Thymus (tissue), 11 donors: ENCODE measurements at regions not wholly inside any gene's neighbourhood (a gene's known extent, or its start where the extent isn't known, plus 50 kb on each side); places are given as distances from the start of the nearest gene placed in this dataset.

Experiments
- DNase-seq, 9 donors: peaks; one replicate each; pipeline ENCODE4 v3.0.0-alpha.2; 2013; ENCODE audit warnings: low spot score in 9 of 9, low read depth in 6 of 9, missing footprints in 1 of 9
- H3K27ac ChIP-seq, 2 donors: one replicate each; pipeline ENCODE4 v1.5.1; 2013; ENCODE audit warnings: control low read depth in 1 of 2, low read depth in 1 of 2, low read length in 1 of 2, mild to moderate bottlenecking in 1 of 2, moderate library complexity in 1 of 2
- H3K27me3 ChIP-seq, 2 donors: one replicate each; pipeline ENCODE4 v1.5.1; 2013; ENCODE audit warnings: low read length in 1 of 2; ENCODE audit not compliant: control insufficient read depth in 2 of 2, insufficient read depth in 1 of 2
- H3K36me3 ChIP-seq, 2 donors: one replicate each; pipeline ENCODE4 v1.5.1; 2013; ENCODE audit warnings: low read length in 1 of 2, mild to moderate bottlenecking in 1 of 2, moderate library complexity in 1 of 2; ENCODE audit not compliant: control insufficient read depth in 2 of 2, insufficient read depth in 2 of 2
- H3K4me1 ChIP-seq, 2 donors: one replicate each; pipeline ENCODE4 v1.5.1; 2013; ENCODE audit warnings: low read length in 2 of 2; ENCODE audit not compliant: control insufficient read depth in 2 of 2, insufficient read depth in 2 of 2
- H3K4me3 ChIP-seq, 2 donors: one replicate each; pipeline ENCODE4 v1.5.1; 2013; ENCODE audit warnings: low read length in 2 of 2, control low read depth in 1 of 2, mild to moderate bottlenecking in 1 of 2
- H3K9me3 ChIP-seq, 2 donors: one replicate each; pipeline ENCODE4 v1.5.1; 2013; ENCODE audit warnings: low read length in 1 of 2, mild to moderate bottlenecking in 1 of 2; ENCODE audit not compliant: control insufficient read depth in 2 of 2, insufficient read depth in 1 of 2
- WGBS: extraction: QIAGEN DNeasy Blood & Tissue Kit; methylation state at CpG from one replicate; pipeline ENCODE4 v1.1.7; 2013; 5-methylcytosine and 5-hydroxymethylcytosine counted together
- donor health status: healthy.

- no peak overlapping the region for H3K4me3 ChIP-seq
- H3K27me3 ChIP-seq, result no peaks in the 10 kb centered on the region
- H3K9me3 ChIP-seq, result no peaks in the 10 kb centered on the region
- WGBS, result 95% methylated on average over 1 of the region's 1 CpG
- no peaks in the 10 kb centered on the region for H3K36me3 ChIP-seq
- peaks cover 0 to 8% of the 10 kb centered on the region in 2 donors for H3K4me1 ChIP-seq
- no peak overlapping the region for H3K27ac ChIP-seq
- DNase-seq, result no peak
These were observed 234.3 kb upstream of the MBL2 start for GRCh38 chr10:53006663-53007526.

DNA sequence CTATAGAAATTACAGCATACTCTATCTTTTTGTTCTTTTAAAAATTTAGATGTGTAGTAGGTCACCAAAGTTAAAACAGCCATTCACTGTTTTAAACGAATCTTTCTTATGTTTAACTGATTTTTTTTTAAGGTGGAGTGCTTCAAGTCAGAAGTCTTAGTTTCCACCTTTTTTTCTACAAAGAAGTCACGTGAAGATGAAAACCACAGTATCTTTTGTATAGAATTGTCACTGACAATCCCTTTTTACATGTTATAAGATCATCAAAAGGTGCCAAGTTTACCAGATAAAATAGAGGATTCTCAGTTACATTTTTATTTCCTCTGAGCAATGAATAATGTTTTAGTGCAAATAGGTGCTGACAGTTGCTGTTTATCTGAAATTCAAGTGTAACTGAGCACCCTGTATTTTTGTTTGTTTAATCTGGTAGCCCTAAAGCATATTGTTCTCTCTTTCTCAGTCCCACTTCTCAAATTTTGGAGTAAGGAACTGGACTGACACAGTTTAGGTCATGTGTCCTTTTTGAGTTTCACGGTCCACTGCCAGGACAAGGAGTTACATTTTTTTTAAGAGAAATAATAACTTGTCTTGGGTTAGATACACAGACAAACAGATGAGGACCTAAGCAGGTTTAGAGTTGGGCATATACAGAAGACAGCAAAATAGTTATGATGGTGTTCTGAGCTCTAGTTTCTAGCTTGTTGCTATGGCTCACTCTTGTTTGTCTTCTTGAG is 233.2 kb upstream of the MBL2 start:
- 35% methylated on average over 3 of the region's 3 CpGs for WGBS
- H3K4me1 ChIP-seq, result peaks cover 0 to 8% of the 10 kb centered on the region in 2 donors
- H3K27me3 ChIP-seq, result no peaks in the 10 kb centered on the region
- H3K4me3 ChIP-seq, result no peak overlapping the region
- H3K9me3 ChIP-seq, result no peaks in the 10 kb centered on the region
- H3K27ac ChIP-seq, result peak overlapping the region in 1 of 2 donors; percentile 69
- no peaks in the 10 kb centered on the region for H3K36me3 ChIP-seq
- peak in 5 of 9 donors; percentile 26 to 48 (median 32) for DNase-seq

DNA sequence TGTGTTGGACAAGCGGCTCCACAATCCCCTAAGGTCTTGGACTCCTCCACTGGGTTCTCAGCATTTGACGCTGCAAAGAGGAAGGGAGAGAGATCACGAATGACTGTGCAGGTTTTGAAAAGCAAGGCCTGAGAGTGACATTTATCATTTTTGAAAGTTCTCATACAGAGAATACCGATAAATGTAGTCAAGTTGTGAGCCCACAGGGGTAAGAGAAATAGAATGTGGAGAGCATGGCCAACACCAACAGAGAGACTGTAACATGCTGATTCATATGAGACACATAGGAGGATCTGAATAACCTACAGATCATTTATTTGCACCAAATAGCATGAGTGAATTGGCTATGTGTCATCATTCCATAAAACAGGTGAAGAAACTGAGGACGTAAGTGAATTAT is 230.5 kb upstream of the MBL2 start:
- Histone ChIP-seq H3K27ac (no peak overlapping the region), H3K9me3 (no peaks in the 10 kb centered on the region), H3K4me1 (peaks cover 0 to 8% of the 10 kb centered on the region in 2 donors), H3K36me3 (no peaks in the 10 kb centered on the region), H3K27me3 (no peaks in the 10 kb centered on the region), H3K4me3 (no peak overlapping the region)
- WGBS, result 57% methylated on average over 5 of the region's 5 CpGs
- DNase-seq, result no peak

GRCh38 chr10:52999681-53000080 is 227.1 kb upstream of the MBL2 start:
- no peak for DNase-seq
- Histone ChIP-seq H3K27me3 (no peaks in the 10 kb centered on the region), H3K27ac (no peak overlapping the region), H3K4me1 (peaks cover 0 to under 1% of the 10 kb centered on the region in 2 donors), H3K9me3 (no peaks in the 10 kb centered on the region), H3K4me3 (no peak overlapping the region), H3K36me3 (no peaks in the 10 kb centered on the region)
- 71% methylated on average over 2 of the region's 2 CpGs for WGBS

- Histone ChIP-seq H3K27ac (no peak overlapping the region), H3K9me3 (no peaks in the 10 kb centered on the region), H3K4me1 (no peaks in the 10 kb centered on the region), H3K27me3 (no peaks in the 10 kb centered on the region), H3K36me3 (no peaks in the 10 kb centered on the region), H3K4me3 (no peak overlapping the region)
- DNase-seq, result no peak
- 98% methylated on average over 2 of the region's 2 CpGs for WGBS
These were observed 226.7 kb upstream of the MBL2 start for GRCh38 chr10:52999258-52999657.

DNA sequence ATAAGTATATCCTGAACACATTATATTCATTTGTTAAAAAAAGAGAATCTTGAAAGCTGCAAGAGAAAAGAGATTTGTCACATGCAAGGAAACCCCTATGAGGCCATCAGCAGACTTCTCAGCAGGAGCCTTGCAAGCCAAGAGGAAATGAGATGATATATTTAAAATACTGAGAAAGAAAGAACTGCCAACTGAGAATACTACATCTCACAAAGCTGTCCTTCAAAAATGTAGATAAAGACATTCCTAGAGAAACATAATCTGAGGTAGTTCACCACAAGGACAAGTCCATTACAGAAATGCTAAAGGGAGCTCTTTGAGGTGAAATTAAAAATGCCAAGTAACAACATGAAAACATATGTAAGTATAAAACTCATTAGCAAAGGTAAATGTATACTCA is 224.4 kb upstream of the MBL2 start:
- H3K27me3 ChIP-seq, result no peaks in the 10 kb centered on the region
- no peak for DNase-seq
- H3K36me3 ChIP-seq, result no peaks in the 10 kb centered on the region
- no peaks in the 10 kb centered on the region for H3K4me1 ChIP-seq
- no peaks in the 10 kb centered on the region for H3K9me3 ChIP-seq
- H3K27ac ChIP-seq, result no peak overlapping the region
- H3K4me3 ChIP-seq, result no peak overlapping the region

DNA sequence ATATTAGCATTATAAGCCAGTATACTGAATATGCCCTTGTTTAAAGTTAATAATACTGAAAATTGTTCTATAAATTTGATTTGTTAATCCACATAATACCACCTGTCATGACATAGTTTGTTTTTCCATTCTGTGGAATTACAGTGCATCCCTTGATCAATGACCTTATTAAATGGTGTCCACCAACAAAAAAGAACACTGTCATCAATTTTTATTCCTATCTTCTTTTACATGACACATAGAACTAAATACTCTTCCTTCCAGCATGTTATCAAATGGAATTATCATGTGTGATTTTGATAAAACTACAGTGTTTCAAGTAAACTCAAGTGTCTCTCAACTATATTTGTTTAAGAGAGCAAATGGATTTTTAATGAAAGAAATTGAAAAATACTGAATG is 221.8 kb upstream of the MBL2 start:
- no peaks in the 10 kb centered on the region for H3K9me3 ChIP-seq
- no peak for DNase-seq
- H3K27me3 ChIP-seq, result no peaks in the 10 kb centered on the region
- H3K4me1 ChIP-seq, result no peaks in the 10 kb centered on the region
- no peaks in the 10 kb centered on the region for H3K36me3 ChIP-seq
- H3K4me3 ChIP-seq, result no peak overlapping the region
- no peak overlapping the region for H3K27ac ChIP-seq

DNA sequence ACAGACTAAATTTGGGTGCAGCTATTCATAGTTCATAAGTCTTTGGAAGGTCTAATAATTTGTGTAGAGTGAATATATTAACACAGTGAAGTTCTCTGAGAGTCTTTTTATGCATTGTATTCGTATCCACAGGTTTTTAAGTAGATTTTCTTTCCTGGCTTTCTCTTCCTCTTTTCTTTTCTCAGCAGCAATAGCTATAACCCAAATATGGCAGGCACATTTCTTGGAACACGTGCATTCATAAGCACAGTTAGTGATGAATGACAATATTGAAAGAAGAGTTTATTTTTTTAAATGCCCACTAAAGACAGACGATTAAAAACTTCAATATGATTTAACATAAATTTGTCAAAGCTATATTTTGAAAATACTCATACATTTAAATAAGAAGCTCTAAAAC is 220.5 kb upstream of the MBL2 start:
- no peak overlapping the region for H3K27ac ChIP-seq
- no peaks in the 10 kb centered on the region for H3K27me3 ChIP-seq
- H3K36me3 ChIP-seq, result no peaks in the 10 kb centered on the region
- no peak for DNase-seq
- no peak overlapping the region for H3K4me3 ChIP-seq
- no peaks in the 10 kb centered on the region for H3K4me1 ChIP-seq
- 91% methylated on average over 3 of the region's 3 CpGs for WGBS
- H3K9me3 ChIP-seq, result no peaks in the 10 kb centered on the region

- 95% methylated on average over 1 of the region's 1 CpG for WGBS
- no peak overlapping the region for H3K4me3 ChIP-seq
- H3K27ac ChIP-seq, result no peak overlapping the region
- no peaks in the 10 kb centered on the region for H3K36me3 ChIP-seq
- DNase-seq, result no peak
- no peaks in the 10 kb centered on the region for H3K4me1 ChIP-seq
- no peaks in the 10 kb centered on the region for H3K27me3 ChIP-seq
- no peaks in the 10 kb centered on the region for H3K9me3 ChIP-seq
These were observed 220.0 kb upstream of the MBL2 start for GRCh38 chr10:52992567-52992966.
